ENCODE measurements at regions not wholly inside any gene's neighbourhood (a gene's known extent, or its start where the extent isn't known, plus 50 kb on each side); places are given as distances from the start of the nearest gene placed in this dataset.

DNA sequence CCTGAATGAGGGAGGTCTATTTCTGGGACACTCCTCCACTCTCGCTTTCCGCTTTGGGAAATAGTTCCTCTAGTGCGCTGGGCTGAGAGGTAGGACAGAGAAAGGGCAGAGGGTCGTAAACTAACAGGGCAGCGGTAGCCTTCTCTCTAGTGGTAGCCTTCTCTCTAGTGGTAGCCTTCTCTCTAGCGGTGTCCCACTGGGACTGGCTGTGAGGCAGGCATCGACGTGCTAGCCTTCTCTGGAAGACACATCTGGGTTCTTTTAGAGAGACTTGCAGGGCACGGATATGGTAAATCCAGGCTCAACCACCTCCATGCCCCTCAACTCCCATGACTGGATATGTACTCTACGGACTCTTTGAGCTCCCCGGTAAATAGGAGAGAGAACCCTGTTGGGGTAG lies 74.7 kb upstream of the SLC22A16 start:
- Histone ChIP-seq H3K9me3 (ENCODE audit: control insufficient read depth, insufficient read depth, low read length) (peaks cover 10% of the 10 kb centered on the region), H2BK15ac (ENCODE audit: low read depth, low read length) (no peak overlapping the region), H4K91ac (ENCODE audit: insufficient read depth, low read depth, low read length) (no peak overlapping the region), H2BK5ac (ENCODE audit: low read depth, low read length, poor library complexity, severe bottlenecking) (no peak overlapping the region), H3K4ac (ENCODE audit: low read depth, low read length) (no peak overlapping the region), H3K9me1 (ENCODE audit: insufficient read depth, low read length) (peaks cover 11% of the 10 kb centered on the region), H3K27me3 (ENCODE audit: control insufficient read depth, insufficient read depth, low read length) (no peaks in the 10 kb centered on the region), H3K27ac (ENCODE audit: insufficient read depth, low read length) (no peak overlapping the region), H2AK5ac (ENCODE audit: low read depth, low read length) (no peak overlapping the region), H3K9ac (ENCODE audit: low read depth, low read length) (no peak overlapping the region), H2BK20ac (ENCODE audit: low read depth, low read length) (no peak overlapping the region), H2BK120ac (ENCODE audit: low read depth, low read length) (no peak overlapping the region), H4K8ac (ENCODE audit: low read depth in 2 of 2, low read length in 2 of 2) (no peak overlapping the region), H3K4me1 (ENCODE audit: control insufficient read depth, insufficient read depth, low read length) (peaks cover 6% of the 10 kb centered on the region), H3K56ac (ENCODE audit: extremely low read depth, insufficient read depth, low read length) (no peak overlapping the region), H3K36me3 (ENCODE audit: control insufficient read depth, insufficient read depth, low read length) (no peaks in the 10 kb centered on the region), H3K18ac (ENCODE audit: low read depth, low read length) (no peak overlapping the region), H3K23ac (ENCODE audit: low read depth, low read length) (no peak overlapping the region), H2AK9ac (replicated peaks; ENCODE audit: low read depth, low read length, poor library complexity) (no peak overlapping the region), H3K79me1 (ENCODE audit: low read depth in 1 of 2, low read length in 2 of 2) (peaks cover 0 to 7% of the 10 kb centered on the region in 2 experiments; a peak in 1 of 4 replicates), H4K20me1 (ENCODE audit: insufficient read depth, low read length) (no peaks in the 10 kb centered on the region), H3K4me3 (ENCODE audit: insufficient read depth, low read depth, low read length) (no peak overlapping the region), H3K14ac (replicated peaks; ENCODE audit: low read depth, low read length) (no peak overlapping the region), H2AFZ (replicated peaks; ENCODE audit: low read length, poor library complexity) (no peak overlapping the region), H4K5ac (ENCODE audit: low read depth, low read length) (no peak overlapping the region), H3K4me2 (ENCODE audit: low read depth, low read length) (no peak overlapping the region)
- dilution Hi-C loops (cut with HindIII; ENCODE audit: low sequenced_read_pairs, unreplicated experiment) (no loop called here), intact Hi-C loops (cut with micrococcal nuclease) (no loop called here), in situ Hi-C loops (cut with MboI; ENCODE audit: low sequenced_read_pairs) (no loop called here)
- no peak for TF ChIP-seq RFX5 (IDR thresholded peaks at IDR 0.05; ENCODE audit: low read depth, low read length)
- TF ChIP-seq MXI1 (IDR thresholded peaks at IDR 0.05; ENCODE audit: borderline replicate concordance, low read depth, low read length) = no peak
- TF ChIP-seq SMC3 (IDR thresholded peaks at IDR 0.05; ENCODE audit: low read depth, low read length) = no peak
- TF ChIP-seq, protein P1, sequence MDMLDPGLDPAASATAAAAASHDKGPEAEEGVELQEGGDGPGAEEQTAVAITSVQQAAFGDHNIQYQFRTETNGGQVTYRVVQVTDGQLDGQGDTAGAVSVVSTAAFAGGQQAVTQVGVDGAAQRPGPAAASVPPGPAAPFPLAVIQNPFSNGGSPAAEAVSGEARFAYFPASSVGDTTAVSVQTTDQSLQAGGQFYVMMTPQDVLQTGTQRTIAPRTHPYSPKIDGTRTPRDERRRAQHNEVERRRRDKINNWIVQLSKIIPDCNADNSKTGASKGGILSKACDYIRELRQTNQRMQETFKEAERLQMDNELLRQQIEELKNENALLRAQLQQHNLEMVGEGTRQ (IDR thresholded peaks at IDR 0.05; ENCODE audit: low read depth, low read length) = no peak
- no peak for TF ChIP-seq FOS (IDR thresholded peaks at IDR 0.05; ENCODE audit: low read depth, low read length)
- TF ChIP-seq, protein P2, sequence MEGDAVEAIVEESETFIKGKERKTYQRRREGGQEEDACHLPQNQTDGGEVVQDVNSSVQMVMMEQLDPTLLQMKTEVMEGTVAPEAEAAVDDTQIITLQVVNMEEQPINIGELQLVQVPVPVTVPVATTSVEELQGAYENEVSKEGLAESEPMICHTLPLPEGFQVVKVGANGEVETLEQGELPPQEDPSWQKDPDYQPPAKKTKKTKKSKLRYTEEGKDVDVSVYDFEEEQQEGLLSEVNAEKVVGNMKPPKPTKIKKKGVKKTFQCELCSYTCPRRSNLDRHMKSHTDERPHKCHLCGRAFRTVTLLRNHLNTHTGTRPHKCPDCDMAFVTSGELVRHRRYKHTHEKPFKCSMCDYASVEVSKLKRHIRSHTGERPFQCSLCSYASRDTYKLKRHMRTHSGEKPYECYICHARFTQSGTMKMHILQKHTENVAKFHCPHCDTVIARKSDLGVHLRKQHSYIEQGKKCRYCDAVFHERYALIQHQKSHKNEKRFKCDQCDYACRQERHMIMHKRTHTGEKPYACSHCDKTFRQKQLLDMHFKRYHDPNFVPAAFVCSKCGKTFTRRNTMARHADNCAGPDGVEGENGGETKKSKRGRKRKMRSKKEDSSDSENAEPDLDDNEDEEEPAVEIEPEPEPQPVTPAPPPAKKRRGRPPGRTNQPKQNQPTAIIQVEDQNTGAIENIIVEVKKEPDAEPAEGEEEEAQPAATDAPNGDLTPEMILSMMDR (conservative IDR thresholded peaks at IDR 0.05; ENCODE audit: low read depth, low read length) = no peak
- TF ChIP-seq CEBPB (IDR thresholded peaks at IDR 0.05; ENCODE audit: low read depth, low read length) = no peak
- TF ChIP-seq, protein P3, sequence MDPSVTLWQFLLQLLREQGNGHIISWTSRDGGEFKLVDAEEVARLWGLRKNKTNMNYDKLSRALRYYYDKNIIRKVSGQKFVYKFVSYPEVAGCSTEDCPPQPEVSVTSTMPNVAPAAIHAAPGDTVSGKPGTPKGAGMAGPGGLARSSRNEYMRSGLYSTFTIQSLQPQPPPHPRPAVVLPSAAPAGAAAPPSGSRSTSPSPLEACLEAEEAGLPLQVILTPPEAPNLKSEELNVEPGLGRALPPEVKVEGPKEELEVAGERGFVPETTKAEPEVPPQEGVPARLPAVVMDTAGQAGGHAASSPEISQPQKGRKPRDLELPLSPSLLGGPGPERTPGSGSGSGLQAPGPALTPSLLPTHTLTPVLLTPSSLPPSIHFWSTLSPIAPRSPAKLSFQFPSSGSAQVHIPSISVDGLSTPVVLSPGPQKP (IDR thresholded peaks at IDR 0.05; ENCODE audit: borderline replicate concordance, low read depth, low read length) = no peak
- TF ChIP-seq BHLHE40 (IDR thresholded peaks at IDR 0.05; ENCODE audit: low read depth, low read length) = no peak
- TF ChIP-seq NFE2L2 (IDR thresholded peaks at IDR 0.05; ENCODE audit: low read depth, low read length) = no peak
- no peak for TF ChIP-seq CHD1 (IDR thresholded peaks at IDR 0.05; ENCODE audit: low read depth, low read length)
- TF ChIP-seq MAZ (IDR thresholded peaks at IDR 0.05; ENCODE audit: borderline replicate concordance, low read depth, low read length) = no peak
- no peak for TF ChIP-seq POLR2A (IDR thresholded peaks at IDR 0.05; ENCODE audit: low read depth, low read length)
- TF ChIP-seq RCOR1 (IDR thresholded peaks at IDR 0.05; ENCODE audit: insufficient replicate concordance, low read length) = no peak
- TF ChIP-seq RAD21 (IDR thresholded peaks at IDR 0.05; ENCODE audit: low read length) = no peak
- WGBS, 2 experiments (ENCODE audit: extremely low coverage in 2 of 2, insufficient read length in 1 of 2) = no CpG with 5 or more reads among the region's 11 CpGs
- no peak for ATAC-seq (ENCODE audit: low read depth)
- BruUV-seq (replicated peaks) = no TSS peak
- no peak for DNase-seq
- ChIA-PET POLR2A (ENCODE audit: unreplicated experiment) (no interaction called here), CTCF (no interaction called here)
